SK-N-SH (cell line): ENCODE measurements at regions not wholly inside any gene's neighbourhood (a gene's known extent, or its start where the extent isn't known, plus 50 kb on each side); places are given as distances from the start of the nearest gene placed in this dataset.

ENCODE experiments used
- CTCF ChIA-PET: fragments of 300-600, 350-600 bp; formaldehyde crosslinking; extraction: SDS; loops from one replicate; lab custom pipeline; 2021; lab: Yijun Ruan, JAX
- POLR2A ChIA-PET: fragments of 350-600 bp; sonication (Branson Sonifier 250); formaldehyde crosslinking; extraction: SDS; loops from one replicate; lab custom pipeline; 2020; ENCODE audit warnings: antibody characterized with exemption, inconsistent platforms; lab: Yijun Ruan, JAX
- DNase-seq: peaks from one replicate; pipeline ENCODE4 v3.0.0; 2012
- H2AFZ ChIP-seq: fragments of 200-600 bp; sonication (generic); 2 replicates; pipeline ENCODE4 v1.8.1; 2016; ENCODE audit warnings: antibody characterized with exemption, mild to moderate bottlenecking, low read depth
- H3F3A ChIP-seq: fragments of 200-600 bp; sonication (generic); replicated peaks from 2 replicates; pipeline ENCODE3; 2016; ENCODE audit warnings: antibody characterized with exemption, mild to moderate bottlenecking; ENCODE audit not compliant: insufficient read depth
- H3K27ac ChIP-seq, 2 experiments: fragments of 200-500 bp in 1 of 2; fragments of 200-600 bp in 1 of 2; sonication (Bioruptor generic) in 1 of 2; sonication (generic), shearing (Covaris generic) in 1 of 2; 2 replicates each; pipeline versions ENCODE4 v1.5.1 to v1.6.1; 2014 to 2016; ENCODE audit warnings: low read depth in 2 of 2, inconsistent platforms in 1 of 2, low read length in 1 of 2, mild to moderate bottlenecking in 1 of 2, mixed read lengths in 1 of 2
- H3K27me3 ChIP-seq: fragments of 200-600 bp; sonication (generic), shearing (Covaris generic); 2 replicates; pipeline ENCODE4 v1.6.1; 2016; ENCODE audit warnings: mixed run types; ENCODE audit not compliant: insufficient read depth
- H3K36me3 ChIP-seq, 2 experiments: fragments of 200-500 bp in 1 of 2; fragments of 200-600 bp in 1 of 2; sonication (Bioruptor generic) in 1 of 2; sonication (generic) in 1 of 2; replicated peaks in 1 of 2; 2 replicates each; pipeline versions ENCODE3 to v1.5.1; 2014 to 2016; ENCODE audit warnings: low read length in 1 of 2, mild to moderate bottlenecking in 1 of 2; ENCODE audit not compliant: insufficient read depth in 2 of 2, control insufficient read depth in 1 of 2
- H3K4me1 ChIP-seq, 2 experiments: fragments of 200-500 bp in 1 of 2; fragments of 200-600 bp in 1 of 2; sonication (Bioruptor generic) in 1 of 2; sonication (generic), shearing (Covaris generic) in 1 of 2; 2 replicates each; pipeline versions ENCODE4 v1.5.1 to v1.6.1; 2014 to 2016; ENCODE audit warnings: low read depth in 1 of 2, low read length in 1 of 2, mixed run types in 1 of 2; ENCODE audit not compliant: insufficient read depth in 2 of 2, control insufficient read depth in 1 of 2
- H3K4me2 ChIP-seq: fragments of 200-600 bp; sonication (generic), shearing (Covaris generic); 2 replicates; pipeline ENCODE4 v1.6.1; 2017; ENCODE audit warnings: mixed run types
- H3K4me3 ChIP-seq, 2 experiments: fragments of 200-500 bp in 1 of 2; fragments of 200-600 bp in 1 of 2; sonication (Bioruptor generic) in 1 of 2; sonication (generic), shearing (Covaris generic) in 1 of 2; 2 replicates each; pipeline versions ENCODE4 v1.5.1 to v1.8.1; 2014 to 2016; ENCODE audit warnings: low read depth in 2 of 2, inconsistent platforms in 1 of 2, low read length in 1 of 2, mild to moderate bottlenecking in 1 of 2, mixed read lengths in 1 of 2, moderate library complexity in 1 of 2
- H3K79me2 ChIP-seq: fragments of 200-600 bp; sonication (generic); 2 replicates; pipeline ENCODE4 v1.8.1; 2017; ENCODE audit warnings: mild to moderate bottlenecking; ENCODE audit not compliant: insufficient read depth
- H3K9ac ChIP-seq: fragments of 200-600 bp; sonication (generic); 2 replicates; pipeline ENCODE4 v1.6.1; 2017; ENCODE audit warnings: mixed run types
- H3K9me2 ChIP-seq: fragments of 200-600 bp; sonication (generic); 2 replicates; pipeline ENCODE4 v1.6.1; 2017; ENCODE audit warnings: mixed run types
- H3K9me3 ChIP-seq: fragments of 200-600 bp; sonication (generic); 2 replicates; pipeline ENCODE4 v1.6.1; 2017; ENCODE audit warnings: mixed run types, mild to moderate bottlenecking, moderate library complexity
- H4K20me1 ChIP-seq: fragments of 200-600 bp; sonication (generic); 2 replicates; pipeline ENCODE4 v1.6.1; 2017; ENCODE audit warnings: mild to moderate bottlenecking, mixed run types; ENCODE audit not compliant: insufficient read depth
- CHD2 ChIP-seq: fragments of 150-350 bp; IDR thresholded peaks from 2 replicates; pipeline ENCODE4 v1.6.1; 2018; ENCODE audit warnings: low read length; ENCODE audit not compliant: partially characterized antibody
- EP300 ChIP-seq, 2 experiments: IDR thresholded peaks; 2 replicates each; pipeline versions ENCODE4 v1.4.0 to v1.6.1; 2012; ENCODE audit warnings: borderline replicate concordance in 1 of 2, low read depth in 1 of 2, low read length in 1 of 2
- EZH2phosphoT487 ChIP-seq: fragments of 200-600 bp; sonication (generic); IDR thresholded peaks from 2 replicates; pipeline ENCODE4 v1.6.1; 2017; ENCODE audit warnings: low read depth, mixed run types, mild to moderate bottlenecking, antibody characterized with exemption, moderate library complexity, borderline replicate concordance
- FOSL2 ChIP-seq: IDR thresholded peaks from 2 replicates; pipeline ENCODE4 v1.4.0; 2012; ENCODE audit warnings: low read depth, mild to moderate bottlenecking, moderate library complexity, borderline replicate concordance
- GABPA ChIP-seq: IDR thresholded peaks from 2 replicates; pipeline ENCODE4 v1.4.0; 2012; ENCODE audit warnings: low read depth, mild to moderate bottlenecking
- GATA2 ChIP-seq: sonication (generic); formaldehyde crosslinking; IDR thresholded peaks from 2 replicates; pipeline ENCODE4 v1.5.0; 2020; ENCODE audit warnings: mild to moderate bottlenecking, missing genetic modification reagents
- MEF2A ChIP-seq: IDR thresholded peaks from 2 replicates; pipeline ENCODE4 v1.4.0; 2012; ENCODE audit warnings: low read depth, borderline replicate concordance
- NRF1 ChIP-seq: IDR thresholded peaks from 2 replicates; pipeline ENCODE4 v1.6.1; 2012; ENCODE audit warnings: low read depth, mild to moderate bottlenecking, low read length
- RXRA ChIP-seq: IDR thresholded peaks from 2 replicates; pipeline ENCODE4 v1.4.0; 2012; ENCODE audit warnings: low read depth, mild to moderate bottlenecking, borderline replicate concordance
- SIN3A ChIP-seq: IDR thresholded peaks from 2 replicates; pipeline ENCODE4 v1.6.1; 2012; ENCODE audit warnings: low read depth, mild to moderate bottlenecking, low read length, moderate library complexity, borderline replicate concordance
- TEAD4 ChIP-seq: IDR thresholded peaks from 2 replicates; pipeline ENCODE4 v1.4.0; 2012; ENCODE audit warnings: mild to moderate bottlenecking, borderline replicate concordance; ENCODE audit not compliant: insufficient read depth
- WGBS: methylation state at CpG from one replicate; pipeline ENCODE4 v1.1.6; 2017; ENCODE audit warnings: low lambda C conversion rate; 5-methylcytosine and 5-hydroxymethylcytosine counted together
- TF ChIP-seq, protein P1 (sequence below): fragments of 200-600 bp; sonication (generic); IDR thresholded peaks from 2 replicates; pipeline ENCODE4 v1.6.1; 2017; ENCODE audit warnings: antibody characterized with exemption, mild to moderate bottlenecking, moderate library complexity
- TF ChIP-seq, protein P2 (sequence below): fragments of 150-350 bp; IDR thresholded peaks from 2 replicates; pipeline ENCODE4 v1.6.1; 2016; ENCODE audit warnings: mild to moderate bottlenecking, low read depth, low read length
- TF ChIP-seq, protein P3 (sequence below): fragments of 150-350 bp; IDR thresholded peaks from 2 replicates; pipeline ENCODE4 v1.6.1; 2017; ENCODE audit warnings: antibody characterized with exemption, low read length, low read depth, borderline replicate concordance

DNA sequence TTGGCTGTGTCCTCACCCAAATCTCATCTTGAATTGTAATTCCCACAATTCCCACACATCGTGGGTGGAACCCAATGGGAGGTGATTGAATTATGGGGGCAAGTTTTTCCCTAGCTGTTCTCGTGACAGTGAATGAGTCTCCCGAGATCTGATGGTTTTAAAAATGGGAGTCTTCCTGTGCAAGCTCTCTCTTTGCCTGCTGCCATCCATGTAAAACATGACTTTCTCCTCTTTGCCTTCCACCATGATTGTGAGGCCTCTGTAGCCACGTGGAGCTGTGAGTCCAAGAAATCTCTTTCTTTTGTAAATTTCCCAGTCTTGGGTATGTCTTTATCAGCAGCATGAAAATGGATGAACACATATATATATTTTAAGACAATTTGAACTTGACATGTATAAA is 285.4 kb downstream of the BAMBI start:
- no peaks in the 10 kb centered on the region for H3K27me3 ChIP-seq
- H3F3A ChIP-seq: no peaks in the 10 kb centered on the region
- no peak overlapping the region for H3K9ac ChIP-seq
- no peaks in the 10 kb centered on the region for H3K4me1 ChIP-seq
- no peak overlapping the region for H3K27ac ChIP-seq
- DNase-seq: no peak
- ChIA-PET POLR2A (no interaction called here), CTCF (interaction anchor here (1.5 kb wide), 1 partner anchor 21 kb away, joined by 3 read pairs; no protein-coding TSS in a partner anchor)
- WGBS: 52% methylated on average over 4 of the region's 4 CpGs
- no peak for TF ChIP-seq MEF2A
- TF ChIP-seq CHD2: no peak
- no peaks in the 10 kb centered on the region for H3K36me3 ChIP-seq
- H3K79me2 ChIP-seq: no peaks in the 10 kb centered on the region
- no peak overlapping the region for H3K4me3 ChIP-seq
- no peaks in the 10 kb centered on the region for H3K9me2 ChIP-seq
- no peak overlapping the region for H2AFZ ChIP-seq
- no peak overlapping the region for H3K4me2 ChIP-seq
- H4K20me1 ChIP-seq: no peaks in the 10 kb centered on the region
- H3K9me3 ChIP-seq: no peaks in the 10 kb centered on the region

DNA sequence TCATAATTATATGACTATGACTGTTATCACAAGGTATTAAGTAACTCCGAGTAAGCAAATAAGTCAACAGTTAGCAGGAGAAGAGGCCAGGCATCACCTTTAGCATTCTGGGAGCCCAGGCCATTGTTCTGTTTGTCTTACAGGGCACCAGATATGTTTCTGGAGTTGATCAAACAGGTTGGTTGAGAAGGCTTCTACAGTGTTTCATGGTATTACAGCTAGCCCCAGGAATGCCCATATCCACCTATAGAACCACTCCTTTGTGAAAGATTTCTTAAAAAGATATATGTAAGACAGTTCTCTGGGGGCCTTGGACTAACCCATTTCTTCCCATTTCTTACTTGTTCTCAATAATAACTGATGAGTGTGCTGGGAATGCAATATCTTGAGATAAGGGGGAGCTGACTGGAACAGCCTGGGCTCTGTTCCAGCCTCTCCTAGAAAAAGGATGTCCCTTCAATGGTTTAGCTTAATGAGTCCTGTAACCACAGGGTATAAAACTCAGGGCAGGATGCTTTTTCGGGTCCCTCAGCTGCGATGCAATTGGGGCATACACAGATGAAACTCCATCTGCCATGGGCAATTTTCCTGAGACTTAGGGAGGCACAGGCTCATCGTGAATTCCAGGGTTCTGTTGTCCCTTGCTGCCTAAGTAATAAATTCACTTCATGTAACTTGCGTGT is 286.4 kb downstream of the BAMBI start:
- Histone ChIP-seq H3K4me2 (no peak overlapping the region), H3K9me2 (no peaks in the 10 kb centered on the region), H3K36me3 (no peaks in the 10 kb centered on the region), H3K79me2 (no peaks in the 10 kb centered on the region), H3F3A (no peaks in the 10 kb centered on the region), H3K4me3 (no peak overlapping the region), H4K20me1 (no peaks in the 10 kb centered on the region), H3K9me3 (no peaks in the 10 kb centered on the region), H3K27ac (no peak overlapping the region), H3K4me1 (no peaks in the 10 kb centered on the region), H3K27me3 (no peaks in the 10 kb centered on the region), H2AFZ (no peak overlapping the region), H3K9ac (no peak overlapping the region)
- ChIA-PET CTCF (interaction anchor here (0.6 to 1.5 kb wide), 3 partner anchors 19 to 174 kb away, joined by 3 to 5 read pairs (median 3); no protein-coding TSS in a partner anchor), POLR2A (no interaction called here)
- TF ChIP-seq GATA2 (CRISPR knock-in tag) (no peak), MEF2A (no peak), FOSL2 (no peak), GABPA (no peak), EP300 (IDR thresholded peaks at IDR 0.05; ENCODE audit: borderline replicate concordance in 1 of 2, low read depth in 1 of 2, low read length in 1 of 2) (no peak), EZH2phosphoT487 (no peak), NRF1 (no peak), TEAD4 (no peak), SIN3A (no peak), RXRA (no peak)
- TF ChIP-seq, protein P1, sequence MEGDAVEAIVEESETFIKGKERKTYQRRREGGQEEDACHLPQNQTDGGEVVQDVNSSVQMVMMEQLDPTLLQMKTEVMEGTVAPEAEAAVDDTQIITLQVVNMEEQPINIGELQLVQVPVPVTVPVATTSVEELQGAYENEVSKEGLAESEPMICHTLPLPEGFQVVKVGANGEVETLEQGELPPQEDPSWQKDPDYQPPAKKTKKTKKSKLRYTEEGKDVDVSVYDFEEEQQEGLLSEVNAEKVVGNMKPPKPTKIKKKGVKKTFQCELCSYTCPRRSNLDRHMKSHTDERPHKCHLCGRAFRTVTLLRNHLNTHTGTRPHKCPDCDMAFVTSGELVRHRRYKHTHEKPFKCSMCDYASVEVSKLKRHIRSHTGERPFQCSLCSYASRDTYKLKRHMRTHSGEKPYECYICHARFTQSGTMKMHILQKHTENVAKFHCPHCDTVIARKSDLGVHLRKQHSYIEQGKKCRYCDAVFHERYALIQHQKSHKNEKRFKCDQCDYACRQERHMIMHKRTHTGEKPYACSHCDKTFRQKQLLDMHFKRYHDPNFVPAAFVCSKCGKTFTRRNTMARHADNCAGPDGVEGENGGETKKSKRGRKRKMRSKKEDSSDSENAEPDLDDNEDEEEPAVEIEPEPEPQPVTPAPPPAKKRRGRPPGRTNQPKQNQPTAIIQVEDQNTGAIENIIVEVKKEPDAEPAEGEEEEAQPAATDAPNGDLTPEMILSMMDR: no peak
- TF ChIP-seq, protein P2, sequence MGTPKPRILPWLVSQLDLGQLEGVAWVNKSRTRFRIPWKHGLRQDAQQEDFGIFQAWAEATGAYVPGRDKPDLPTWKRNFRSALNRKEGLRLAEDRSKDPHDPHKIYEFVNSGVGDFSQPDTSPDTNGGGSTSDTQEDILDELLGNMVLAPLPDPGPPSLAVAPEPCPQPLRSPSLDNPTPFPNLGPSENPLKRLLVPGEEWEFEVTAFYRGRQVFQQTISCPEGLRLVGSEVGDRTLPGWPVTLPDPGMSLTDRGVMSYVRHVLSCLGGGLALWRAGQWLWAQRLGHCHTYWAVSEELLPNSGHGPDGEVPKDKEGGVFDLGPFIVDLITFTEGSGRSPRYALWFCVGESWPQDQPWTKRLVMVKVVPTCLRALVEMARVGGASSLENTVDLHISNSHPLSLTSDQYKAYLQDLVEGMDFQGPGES: no peak
- TF ChIP-seq, protein P3, sequence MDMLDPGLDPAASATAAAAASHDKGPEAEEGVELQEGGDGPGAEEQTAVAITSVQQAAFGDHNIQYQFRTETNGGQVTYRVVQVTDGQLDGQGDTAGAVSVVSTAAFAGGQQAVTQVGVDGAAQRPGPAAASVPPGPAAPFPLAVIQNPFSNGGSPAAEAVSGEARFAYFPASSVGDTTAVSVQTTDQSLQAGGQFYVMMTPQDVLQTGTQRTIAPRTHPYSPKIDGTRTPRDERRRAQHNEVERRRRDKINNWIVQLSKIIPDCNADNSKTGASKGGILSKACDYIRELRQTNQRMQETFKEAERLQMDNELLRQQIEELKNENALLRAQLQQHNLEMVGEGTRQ: no peak
- DNase-seq: no peak
- WGBS: 79% methylated on average over 5 of the region's 5 CpGs
